DND-41 (cell line): ENCODE measurements at regions not wholly inside any gene's neighbourhood (a gene's known extent, or its start where the extent isn't known, plus 50 kb on each side); places are given as distances from the start of the nearest gene placed in this dataset.

ENCODE experiments used
- CTCF ChIP-seq: IDR thresholded peaks from 2 replicates; pipeline ENCODE4 v1.5.1; 2012; ENCODE audit warnings: borderline replicate concordance, low read length, moderate library complexity, mild to moderate bottlenecking; ENCODE audit not compliant: poor library complexity, severe bottlenecking; ENCODE audit errors: extremely low read depth
- EZH2 ChIP-seq: IDR thresholded peaks from 3 replicates; pipeline ENCODE4 v1.6.1; 2012; ENCODE audit warnings: borderline replicate concordance, low read depth, mild to moderate bottlenecking, moderate library complexity, low read length, inconsistent platforms; ENCODE audit not compliant: severe bottlenecking

- TF ChIP-seq CTCF (no peak), EZH2 (no peak)
Measured at GRCh38 chr17:12254460-12254859, 233.8 kb downstream of the MAP2K4 start.
